PFSK-1 (cell line): ENCODE measurements at regions not wholly inside any gene's neighbourhood (a gene's known extent, or its start where the extent isn't known, plus 50 kb on each side); places are given as distances from the start of the nearest gene placed in this dataset.

ENCODE experiments used
- FOXP2 ChIP-seq: optimal IDR thresholded peaks from 2 replicates; pipeline ENCODE3; 2011; ENCODE audit warnings: borderline replicate concordance, control low read depth, inconsistent platforms; ENCODE audit not compliant: insufficient read depth; ENCODE audit errors: extremely low read length, extremely low read depth
- POLR2AphosphoS5 ChIP-seq: IDR thresholded peaks from 2 replicates; pipeline ENCODE4 v1.6.1; 2012; ENCODE audit warnings: low read depth, mild to moderate bottlenecking, control low read depth, low read length, moderate library complexity
- REST ChIP-seq, 2 experiments: IDR thresholded peaks; 2 replicates each; pipeline versions ENCODE4 v1.6.1 to v1.8.0; 2011 to 2012; ENCODE audit warnings: low read depth in 2 of 2, low read length in 2 of 2, control low read depth in 1 of 2, inconsistent platforms in 1 of 2, mild to moderate bottlenecking in 1 of 2, moderate library complexity in 1 of 2; ENCODE audit not compliant: insufficient read depth in 1 of 2
- SIN3A ChIP-seq: IDR thresholded peaks from 2 replicates; pipeline ENCODE4 v1.6.1; 2012; ENCODE audit warnings: mild to moderate bottlenecking, low read length, moderate library complexity, borderline replicate concordance; ENCODE audit not compliant: insufficient read depth
- TAF1 ChIP-seq: IDR thresholded peaks from 2 replicates; pipeline ENCODE4 v1.6.1; 2012; ENCODE audit warnings: low read length, control low read depth, borderline replicate concordance; ENCODE audit not compliant: insufficient read depth

DNA sequence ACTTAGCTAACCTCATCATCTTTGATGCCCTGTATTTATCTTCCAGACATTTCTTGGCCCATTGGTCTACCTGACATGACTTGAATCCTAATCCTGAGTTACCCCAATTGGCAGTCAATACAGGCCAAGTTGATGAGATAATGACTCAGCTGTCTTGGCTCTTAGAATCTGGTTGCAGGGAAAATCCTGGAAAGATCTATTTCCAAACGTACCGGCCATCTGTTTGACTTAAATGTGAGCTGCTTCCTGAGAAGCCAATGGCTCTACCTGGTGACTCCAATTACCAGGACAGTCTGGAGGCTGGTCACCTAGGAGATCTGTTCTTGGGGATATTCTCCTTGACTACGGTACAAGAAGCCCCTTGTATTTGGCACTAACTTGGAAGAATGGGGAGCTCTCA is 475.2 kb upstream of the BRINP1 start:
- TF ChIP-seq POLR2AphosphoS5 (no peak), TAF1 (no peak), REST (IDR thresholded peaks at IDR 0.05; ENCODE audit: insufficient read depth in 1 of 2, low read depth in 2 of 2, low read length in 2 of 2) (no peak), SIN3A (no peak), FOXP2 (no peak)
